NCI-H446 treated with DMSO at 0.1 percent for 48 hours (cell line): ENCODE measurements at regions not wholly inside any gene's neighbourhood (a gene's known extent, or its start where the extent isn't known, plus 50 kb on each side); places are given as distances from the start of the nearest gene placed in this dataset.

Source experiments
- DNase-seq: peaks from one replicate; lab custom pipeline; 2025; lab: John Stamatoyannopoulos, UW

DNA sequence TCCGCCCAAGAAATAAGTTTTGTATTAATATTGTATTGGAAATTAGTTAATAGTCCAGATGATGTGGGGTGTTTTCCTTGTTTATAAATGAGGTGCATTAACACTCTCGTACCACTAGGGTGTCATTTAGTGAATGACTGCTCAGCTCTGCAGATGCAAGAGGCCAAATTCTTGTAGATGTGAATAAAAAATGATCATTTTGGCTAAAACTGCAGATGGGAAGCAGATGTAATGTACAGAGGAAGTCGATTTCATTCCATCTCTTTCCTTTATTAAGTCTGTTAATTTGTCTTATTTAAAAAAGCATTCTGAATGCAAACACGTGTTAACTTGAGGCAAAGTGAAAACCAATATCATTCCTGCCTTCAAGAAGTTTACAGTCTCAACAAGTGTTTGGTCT is 108.1 kb downstream of the DHX15 start:
- DNase-seq = no peak

- no peak for DNase-seq
These were observed 108.6 kb downstream of the DHX15 start for GRCh38 chr4:24475756-24476155.

- peak; percentile 17 for DNase-seq
These were observed 111.0 kb downstream of the DHX15 start for GRCh38 chr4:24473309-24473721.

DNA sequence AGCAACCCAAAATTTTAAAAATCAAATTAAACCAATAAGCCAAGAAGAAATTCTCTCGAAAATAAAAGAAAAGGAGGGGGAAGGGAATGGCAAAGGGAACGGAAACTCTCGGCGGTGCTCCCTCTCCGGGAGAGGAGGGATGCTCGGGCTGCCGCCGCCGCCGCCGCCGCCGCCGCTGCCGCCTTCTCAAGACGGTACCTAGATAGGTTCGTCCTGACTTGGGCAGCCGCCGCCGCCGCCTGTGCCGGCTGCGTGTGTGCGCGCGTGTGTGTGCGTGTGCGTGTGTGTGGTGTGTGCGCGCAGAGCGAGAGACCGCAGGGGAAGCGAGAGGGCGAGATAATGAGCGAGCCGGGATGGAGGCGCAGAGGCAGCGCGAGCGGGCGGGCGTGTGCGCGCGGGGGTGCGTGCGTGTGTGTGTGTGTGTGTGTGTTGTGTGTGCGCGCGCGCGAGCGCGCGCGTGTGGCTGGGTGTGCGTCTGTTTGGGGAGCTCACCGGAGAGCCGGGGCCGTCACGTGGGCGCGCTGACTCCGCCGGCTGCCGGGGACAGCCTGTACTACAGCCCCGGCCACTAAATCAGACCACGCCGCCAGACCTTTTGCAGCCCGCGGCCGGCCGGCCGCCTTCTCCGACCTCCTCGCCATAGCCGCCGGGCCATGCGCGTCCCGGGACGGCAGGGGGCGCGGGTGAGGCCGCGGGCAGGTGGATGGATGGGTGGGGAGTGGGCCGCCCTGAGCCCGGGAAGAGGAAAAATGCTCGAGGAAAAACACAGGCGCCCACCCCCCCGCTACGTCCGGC is 111.6 kb downstream of the DHX15 start:
- peak; percentile 10 for DNase-seq

DNA sequence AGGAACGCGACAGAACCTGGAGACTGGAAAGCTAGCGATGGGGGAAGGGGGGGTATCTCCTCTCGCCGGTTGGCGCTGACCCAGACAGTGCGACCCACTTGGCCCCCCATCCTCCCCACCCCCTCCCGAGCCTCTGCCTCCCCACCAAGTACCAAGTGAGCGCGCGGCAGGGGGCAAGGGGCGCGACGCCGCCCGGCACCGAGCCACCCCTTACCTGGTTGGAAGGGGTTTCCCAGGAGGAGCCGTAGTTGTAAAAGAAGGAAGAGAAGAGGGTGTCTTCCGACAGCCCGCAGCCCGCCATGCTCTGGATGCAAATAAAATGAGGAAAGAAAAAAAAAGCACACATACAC is 112.2 kb downstream of the DHX15 start:
- DNase-seq = no peak

DNA sequence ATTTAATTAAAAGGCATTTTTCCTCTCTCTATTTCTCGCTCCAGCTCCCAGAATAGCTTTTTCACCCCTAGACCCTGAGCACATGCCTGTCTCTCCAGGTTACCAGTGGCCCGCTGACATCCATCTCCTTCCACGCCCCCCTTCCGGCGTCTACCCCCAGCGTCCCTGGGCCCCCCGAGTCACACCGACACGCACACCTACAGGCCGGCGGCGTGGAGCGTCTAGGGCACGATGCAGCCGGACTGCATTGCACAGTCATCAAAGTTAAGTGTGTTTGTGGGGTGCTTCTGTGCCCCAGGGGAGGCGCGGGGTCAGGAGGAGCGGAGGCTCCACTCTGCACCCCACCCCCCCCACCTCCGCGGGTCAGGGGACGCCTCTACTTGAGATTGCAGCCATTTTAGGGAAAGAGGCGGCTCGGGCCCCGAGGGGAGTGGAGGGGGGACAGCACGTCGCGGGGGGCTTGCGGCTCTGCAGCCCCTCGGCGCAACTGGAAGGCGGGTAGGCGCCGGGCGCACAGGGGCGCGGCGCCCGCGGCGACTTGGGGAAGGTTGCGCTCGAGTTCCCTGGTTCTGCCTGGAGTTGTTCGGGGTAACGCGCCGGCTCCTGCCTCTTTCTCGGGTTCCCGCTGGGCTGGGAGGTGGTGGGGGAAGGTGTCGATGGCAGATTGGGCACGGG is 112.7 kb downstream of the DHX15 start:
- no peak for DNase-seq

DNA sequence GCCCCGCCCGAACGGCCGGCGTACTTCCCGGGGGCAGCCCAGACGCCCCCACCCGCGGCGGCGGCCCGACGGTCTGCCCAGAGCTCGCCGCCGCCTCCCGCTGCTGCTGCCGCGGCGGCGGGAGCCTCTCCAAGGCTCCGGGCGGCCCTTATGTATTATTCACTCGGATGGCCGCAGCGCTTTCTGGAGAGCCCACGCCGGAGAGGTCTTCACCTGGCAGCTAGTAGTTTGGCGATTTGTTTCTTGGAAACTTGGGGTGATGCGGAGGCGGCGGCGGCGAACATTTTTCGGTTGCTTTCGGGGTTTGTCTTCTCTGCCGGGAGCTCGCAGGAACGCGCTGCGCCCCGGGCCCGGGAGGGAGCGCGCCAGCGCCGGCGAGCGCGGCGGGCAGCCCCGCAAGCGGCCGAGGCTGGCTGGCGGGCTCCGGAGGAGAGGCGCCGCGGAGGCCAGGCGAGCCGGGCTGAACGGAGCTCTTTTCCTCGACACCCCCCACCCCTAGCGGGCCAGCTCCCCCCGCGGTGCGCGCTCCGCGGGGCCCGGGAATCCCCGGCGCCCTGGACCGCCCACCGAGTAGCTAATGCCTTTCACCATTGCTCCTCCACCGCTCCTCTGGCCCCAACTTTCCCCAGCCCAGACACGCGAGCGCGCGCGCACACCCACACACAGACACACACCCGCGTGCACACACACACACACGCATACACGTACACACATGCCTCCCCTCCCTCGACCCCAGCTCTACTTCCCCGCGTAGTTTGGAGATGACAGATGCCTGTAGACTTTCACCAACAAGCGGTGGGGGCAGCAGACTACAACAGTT is 113.5 kb downstream of the DHX15 start:
- no peak for DNase-seq

- no peak for DNase-seq
These were observed 116.3 kb downstream of the DHX15 start for GRCh38 chr4:24468071-24468470.

GRCh38 chr4:24464566-24464965 is 119.8 kb downstream of the DHX15 start:
- no peak for DNase-seq

DNA sequence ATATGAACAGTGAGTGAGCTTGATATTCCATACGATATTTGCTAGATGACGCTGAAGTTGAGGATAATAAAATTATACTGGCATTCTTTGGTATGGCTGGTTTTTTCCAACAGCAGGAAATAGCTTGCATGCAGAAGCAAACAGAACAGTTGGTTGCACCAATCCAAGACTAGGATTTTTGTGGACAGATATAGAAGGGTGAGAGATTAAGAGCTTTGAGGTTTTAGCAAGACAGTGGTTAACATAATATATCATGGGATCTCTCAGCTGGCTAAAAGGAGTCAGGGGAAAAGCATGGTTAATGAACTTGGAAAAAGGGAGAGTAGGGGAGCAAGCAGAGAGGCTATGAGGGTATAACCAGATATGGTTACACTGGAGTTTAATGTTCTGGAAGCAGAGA is 127.9 kb downstream of the DHX15 start:
- DNase-seq = no peak

DNA sequence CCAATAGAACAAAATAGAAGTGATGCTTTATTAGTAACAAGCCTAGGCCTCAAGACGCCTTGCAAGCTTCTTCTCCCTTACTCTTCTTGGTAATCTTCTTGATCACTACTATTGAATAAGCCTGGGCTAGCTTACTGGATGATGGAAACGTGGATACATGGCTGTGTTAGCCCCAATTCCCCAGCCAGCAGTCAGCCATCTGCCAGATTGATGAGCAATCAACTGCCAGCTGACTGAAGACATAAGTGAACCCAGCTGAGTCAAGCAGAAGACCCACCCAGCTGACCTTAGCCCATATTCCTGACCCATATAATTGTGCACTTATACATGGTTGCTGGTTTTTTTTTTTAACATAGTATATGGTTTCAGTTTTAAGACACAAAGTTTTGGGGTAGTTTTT is 130.4 kb downstream of the DHX15 start:
- no peak for DNase-seq

DNA sequence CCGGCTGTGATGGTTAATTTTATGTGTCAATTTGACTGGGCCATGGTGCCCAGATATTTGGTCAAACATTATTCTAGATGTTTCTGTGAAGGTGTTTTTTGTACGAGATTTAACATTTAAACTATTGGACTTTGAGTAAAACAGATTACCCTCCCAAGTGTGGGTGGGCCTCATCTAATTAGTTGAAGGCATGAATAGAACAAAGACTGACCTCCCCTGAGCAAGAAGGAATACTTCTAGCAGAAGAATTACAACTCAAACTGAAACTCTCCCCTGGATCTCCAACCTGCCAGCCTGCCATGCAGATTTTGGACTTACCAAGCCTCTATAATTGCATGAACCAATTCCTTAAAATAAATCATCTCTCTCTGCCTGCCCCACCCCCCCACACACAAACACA is 132.5 kb downstream of the DHX15 start:
- no peak for DNase-seq

DNA sequence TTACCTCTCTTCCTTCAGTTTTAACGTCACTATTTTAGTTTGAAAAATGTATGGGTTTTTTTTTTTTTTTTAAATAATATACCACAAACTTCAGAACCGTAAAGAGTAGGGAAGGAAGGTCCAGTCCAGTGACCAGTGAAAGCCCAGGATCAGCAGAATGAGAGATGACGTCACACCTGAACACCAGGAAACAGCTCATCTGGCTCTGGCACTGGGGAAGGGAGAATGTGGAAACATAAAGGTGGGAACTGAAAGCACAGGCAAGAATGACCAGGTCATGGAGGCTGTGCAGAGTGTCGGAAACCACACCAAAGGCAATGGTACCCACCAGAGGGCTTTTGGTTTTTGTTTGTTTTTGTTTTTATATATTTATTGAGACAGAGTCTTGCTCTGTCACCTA is 141.2 kb downstream of the DHX15 start:
- no peak for DNase-seq

DNA sequence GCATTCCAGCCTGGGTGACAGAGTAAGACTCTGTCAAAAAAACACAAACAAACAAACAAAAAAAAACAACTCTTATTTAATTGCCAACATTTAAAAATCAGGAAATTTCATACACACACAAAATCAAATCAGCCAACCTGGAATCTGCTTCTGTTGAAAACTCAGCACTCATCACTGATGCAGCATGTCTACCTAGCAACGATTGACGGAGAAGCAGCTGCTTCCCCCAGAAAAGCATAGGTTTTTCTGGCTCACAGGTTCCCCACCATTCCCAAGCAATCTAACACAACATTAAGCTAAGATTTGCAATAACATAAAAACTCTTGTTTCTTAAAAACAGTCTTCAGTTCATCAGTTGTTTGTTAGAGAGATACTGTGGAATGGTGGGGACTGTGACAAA is 143.6 kb downstream of the DHX15 start:
- DNase-seq = no peak

- DNase-seq = no peak
These were observed 150.1 kb downstream of the DHX15 start for GRCh38 chr4:24434241-24434640.

DNA sequence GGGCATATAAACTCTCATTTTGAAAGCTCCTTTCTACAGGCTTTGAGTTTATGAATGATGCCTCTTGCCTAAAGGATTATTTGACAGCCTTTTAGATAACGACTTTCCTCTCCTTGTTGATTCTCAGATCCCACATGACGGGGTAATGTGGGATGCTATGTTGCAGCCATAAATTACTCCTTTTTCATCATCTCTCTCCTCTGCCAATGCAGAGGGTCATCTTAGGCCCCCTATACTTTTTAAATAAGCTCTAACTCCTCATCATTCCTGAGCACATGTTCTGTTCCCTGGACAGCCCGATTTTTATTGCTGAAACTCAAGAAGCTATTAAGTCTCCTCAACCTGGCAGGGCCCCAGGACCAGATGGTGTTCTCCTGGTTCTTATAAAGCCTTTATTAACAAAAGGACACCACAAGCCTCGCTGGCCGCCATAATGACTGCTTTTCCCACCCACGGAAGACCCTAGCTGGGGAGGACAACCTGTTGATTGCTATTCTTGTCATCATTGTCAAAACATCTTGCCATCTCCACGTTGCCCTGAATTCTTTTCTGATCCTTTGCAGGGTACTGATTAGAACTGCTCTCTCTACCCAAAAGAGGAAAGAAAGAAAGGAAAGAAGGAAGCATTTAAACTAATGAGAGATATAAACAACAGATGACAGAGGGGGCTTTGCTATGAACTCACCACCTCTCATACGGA is 150.7 kb downstream of the DHX15 start:
- DNase-seq = peak; percentile 6

DNA sequence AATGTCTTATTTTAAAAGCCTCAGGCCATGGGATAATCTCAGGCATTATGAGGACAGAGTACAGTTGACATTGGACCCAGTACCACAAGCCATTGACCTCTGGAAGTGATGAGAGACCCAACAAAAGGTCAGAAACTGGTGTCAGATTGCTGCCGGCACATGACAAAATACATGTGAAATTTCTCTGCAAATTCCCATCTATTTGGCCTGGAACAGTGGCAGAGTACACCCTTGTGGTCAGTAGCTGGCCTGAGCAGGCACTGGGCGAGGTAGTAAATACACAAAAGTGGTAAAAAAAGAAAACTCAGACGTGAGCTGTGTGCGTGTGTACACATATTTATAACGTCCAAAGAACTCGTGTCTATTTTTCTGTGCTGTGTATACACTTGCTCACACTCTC is 155.5 kb downstream of the DHX15 start:
- DNase-seq = no peak

DNA sequence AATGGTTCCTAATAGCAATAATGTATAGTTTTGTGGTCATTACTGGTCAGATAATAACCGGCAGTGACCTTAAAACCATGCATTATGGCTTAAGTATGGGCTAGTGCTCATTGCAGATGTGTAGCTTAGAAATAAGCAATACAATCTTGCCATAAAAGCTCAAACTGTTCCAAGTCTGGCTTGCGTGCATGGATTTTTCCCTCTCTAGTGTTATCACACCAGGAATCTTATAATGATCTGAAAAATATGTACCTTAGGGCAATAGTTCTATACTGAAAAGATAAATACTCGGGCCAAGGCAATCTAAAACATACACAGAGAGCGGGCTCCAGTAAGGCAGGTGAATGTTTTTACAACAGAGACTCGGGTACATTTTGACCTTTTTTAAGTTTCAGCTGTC is 157.8 kb downstream of the DHX15 start:
- no peak for DNase-seq

DNA sequence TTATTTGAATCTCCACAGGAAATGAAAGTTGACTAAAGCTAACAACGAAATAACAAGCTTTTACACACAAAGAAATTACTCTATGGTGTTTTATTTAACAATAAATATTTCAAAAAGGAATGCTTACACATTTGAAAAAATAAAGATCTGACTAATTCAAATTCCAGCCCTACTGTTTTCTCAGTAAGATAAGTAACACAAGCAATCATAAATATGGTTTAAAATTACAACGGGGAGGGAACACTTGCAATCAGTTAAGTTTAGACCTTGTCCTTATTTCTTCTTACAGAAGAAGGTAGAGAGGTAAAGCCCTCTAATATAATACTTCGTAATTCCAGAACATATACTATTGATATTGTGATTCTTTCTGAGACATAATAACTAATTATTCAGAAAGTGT is 158.5 kb downstream of the DHX15 start:
- no peak for DNase-seq

GRCh38 chr4:24423670-24424069 is 160.7 kb downstream of the DHX15 start:
- no peak for DNase-seq

GRCh38 chr4:24422644-24423043 is 161.7 kb downstream of the DHX15 start:
- no peak for DNase-seq
